Fibroblast of pulmonary artery (primary cell): ENCODE measurements at regions not wholly inside any gene's neighbourhood (a gene's known extent, or its start where the extent isn't known, plus 50 kb on each side); places are given as distances from the start of the nearest gene placed in this dataset.

ENCODE experiments used
- DNase-seq: peaks from one replicate; pipeline ENCODE4 v3.0.0-alpha.2; 2010; ENCODE audit warnings: low read depth
- H3K4me3 ChIP-seq: replicated peaks from 2 replicates; pipeline ENCODE4 v1.5.1; 2011; ENCODE audit warnings: low read depth, mild to moderate bottlenecking, control low read depth, low read length, moderate library complexity
- TF ChIP-seq, protein P1 (sequence below): IDR thresholded peaks from 2 replicates; pipeline ENCODE4 v1.5.1; 2011; ENCODE audit warnings: mild to moderate bottlenecking, control low read depth, low read length, inconsistent platforms; ENCODE audit errors: missing control alignments

DNA sequence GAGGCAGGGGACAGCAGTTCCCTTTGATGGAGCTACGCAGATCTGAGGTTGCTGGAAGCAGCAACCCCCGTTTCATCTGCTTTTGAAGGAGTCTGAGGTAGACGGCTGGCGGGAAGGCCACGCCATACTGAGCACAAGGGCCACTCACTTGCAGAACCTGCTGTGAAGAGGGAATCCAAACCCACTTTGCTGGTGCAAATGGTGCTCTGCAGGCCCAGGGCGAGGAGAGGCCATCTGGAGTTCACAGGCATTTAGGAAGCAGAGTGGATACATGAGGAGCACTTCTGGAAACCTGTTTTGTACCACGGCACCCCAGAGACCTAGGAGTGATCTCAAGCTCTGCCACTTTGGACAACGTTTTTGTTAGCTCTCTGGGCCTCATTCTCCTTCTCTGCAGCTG, 227.8 kb downstream of the UQCRFS1 start:
- TF ChIP-seq, protein P1, sequence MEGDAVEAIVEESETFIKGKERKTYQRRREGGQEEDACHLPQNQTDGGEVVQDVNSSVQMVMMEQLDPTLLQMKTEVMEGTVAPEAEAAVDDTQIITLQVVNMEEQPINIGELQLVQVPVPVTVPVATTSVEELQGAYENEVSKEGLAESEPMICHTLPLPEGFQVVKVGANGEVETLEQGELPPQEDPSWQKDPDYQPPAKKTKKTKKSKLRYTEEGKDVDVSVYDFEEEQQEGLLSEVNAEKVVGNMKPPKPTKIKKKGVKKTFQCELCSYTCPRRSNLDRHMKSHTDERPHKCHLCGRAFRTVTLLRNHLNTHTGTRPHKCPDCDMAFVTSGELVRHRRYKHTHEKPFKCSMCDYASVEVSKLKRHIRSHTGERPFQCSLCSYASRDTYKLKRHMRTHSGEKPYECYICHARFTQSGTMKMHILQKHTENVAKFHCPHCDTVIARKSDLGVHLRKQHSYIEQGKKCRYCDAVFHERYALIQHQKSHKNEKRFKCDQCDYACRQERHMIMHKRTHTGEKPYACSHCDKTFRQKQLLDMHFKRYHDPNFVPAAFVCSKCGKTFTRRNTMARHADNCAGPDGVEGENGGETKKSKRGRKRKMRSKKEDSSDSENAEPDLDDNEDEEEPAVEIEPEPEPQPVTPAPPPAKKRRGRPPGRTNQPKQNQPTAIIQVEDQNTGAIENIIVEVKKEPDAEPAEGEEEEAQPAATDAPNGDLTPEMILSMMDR: no peak
- no peak for DNase-seq

DNA sequence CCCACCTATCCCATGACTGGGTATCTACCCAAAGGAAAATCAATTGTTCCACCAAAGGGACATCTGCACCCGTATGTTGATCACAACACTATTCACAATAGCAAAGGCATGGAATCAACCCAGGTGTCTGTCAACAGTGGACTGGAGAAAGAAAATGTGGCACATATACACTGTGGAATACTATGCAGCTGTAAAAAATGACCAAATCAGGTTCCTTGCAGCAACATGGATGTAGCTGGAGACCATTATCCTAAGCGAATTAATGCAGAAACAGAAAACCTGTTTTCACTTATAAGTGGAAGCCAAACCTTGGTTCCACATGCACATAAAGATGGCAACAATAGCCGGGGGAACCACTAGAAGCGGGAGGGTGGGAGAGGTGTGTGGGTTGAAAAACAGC, 228.6 kb downstream of the UQCRFS1 start:
- DNase-seq: no peak
- TF ChIP-seq, protein P1: no peak
- no peak overlapping the region for H3K4me3 ChIP-seq

More for the DNA sequence above, 227.8 kb downstream of the UQCRFS1 start:
- H3K4me3 ChIP-seq: no peak overlapping the region

DNA sequence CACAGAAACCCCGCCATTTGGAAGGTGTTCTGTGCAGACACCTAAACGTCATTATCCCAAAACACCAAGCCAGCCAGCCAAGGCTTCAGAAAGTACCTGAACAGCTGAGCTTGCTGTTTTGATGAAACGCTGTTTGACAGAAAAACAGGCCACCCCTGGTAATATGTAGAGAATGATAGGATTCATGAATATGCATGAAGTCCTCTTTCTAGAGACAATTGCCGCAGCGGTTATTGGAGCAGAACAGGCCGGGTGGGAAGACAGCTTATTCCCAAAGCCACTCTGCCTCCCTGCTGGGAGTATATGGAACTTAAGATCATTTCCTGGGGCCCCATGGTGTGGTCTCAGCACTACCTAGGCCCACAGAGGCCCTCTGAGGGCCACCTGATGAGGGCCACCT, 229.5 kb downstream of the UQCRFS1 start:
- no peak for DNase-seq
- TF ChIP-seq, protein P1: no peak
- no peak overlapping the region for H3K4me3 ChIP-seq

DNA sequence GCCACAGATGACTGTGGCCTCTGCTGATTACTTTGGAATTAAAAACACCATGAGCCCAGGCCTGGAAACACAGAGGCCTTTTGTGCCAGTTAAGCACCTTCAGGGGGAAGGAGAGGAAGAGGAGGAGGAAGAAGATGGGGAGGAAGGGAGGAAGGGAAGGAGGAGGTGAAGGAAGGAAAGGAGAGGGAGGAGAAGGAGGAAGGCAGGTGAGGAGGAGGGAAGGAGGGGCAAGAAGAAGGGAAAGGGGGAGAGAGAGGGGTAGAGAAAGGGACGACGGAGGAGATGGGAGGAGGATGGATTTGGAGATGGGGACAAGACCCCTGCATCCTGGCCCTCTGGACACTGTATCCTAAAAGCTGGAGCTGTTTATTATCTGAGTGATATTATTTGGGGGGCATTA, 231.0 kb downstream of the UQCRFS1 start:
- TF ChIP-seq, protein P1: no peak
- DNase-seq: no peak
- H3K4me3 ChIP-seq: no peak overlapping the region

DNA sequence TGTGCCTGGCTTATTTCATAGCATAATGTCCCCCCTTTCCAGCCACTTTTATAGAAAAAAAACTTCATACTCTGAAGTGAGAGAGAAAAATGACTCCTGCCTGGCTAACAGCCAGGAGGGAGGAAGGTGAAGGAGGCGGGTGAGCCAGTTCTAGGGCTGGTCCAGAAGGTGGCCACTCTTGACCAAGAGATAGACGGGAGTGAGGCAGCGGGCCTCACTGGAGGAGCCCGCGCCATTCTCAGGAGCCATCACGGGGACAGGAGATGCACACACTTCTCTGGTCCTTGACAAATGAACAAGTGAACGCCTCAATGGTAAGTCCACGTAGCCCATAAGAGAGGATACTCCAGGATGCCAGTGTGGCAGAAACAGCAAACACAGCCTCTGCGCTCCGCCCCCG, 231.4 kb downstream of the UQCRFS1 start:
- no peak for DNase-seq
- TF ChIP-seq, protein P1: no peak

DNA sequence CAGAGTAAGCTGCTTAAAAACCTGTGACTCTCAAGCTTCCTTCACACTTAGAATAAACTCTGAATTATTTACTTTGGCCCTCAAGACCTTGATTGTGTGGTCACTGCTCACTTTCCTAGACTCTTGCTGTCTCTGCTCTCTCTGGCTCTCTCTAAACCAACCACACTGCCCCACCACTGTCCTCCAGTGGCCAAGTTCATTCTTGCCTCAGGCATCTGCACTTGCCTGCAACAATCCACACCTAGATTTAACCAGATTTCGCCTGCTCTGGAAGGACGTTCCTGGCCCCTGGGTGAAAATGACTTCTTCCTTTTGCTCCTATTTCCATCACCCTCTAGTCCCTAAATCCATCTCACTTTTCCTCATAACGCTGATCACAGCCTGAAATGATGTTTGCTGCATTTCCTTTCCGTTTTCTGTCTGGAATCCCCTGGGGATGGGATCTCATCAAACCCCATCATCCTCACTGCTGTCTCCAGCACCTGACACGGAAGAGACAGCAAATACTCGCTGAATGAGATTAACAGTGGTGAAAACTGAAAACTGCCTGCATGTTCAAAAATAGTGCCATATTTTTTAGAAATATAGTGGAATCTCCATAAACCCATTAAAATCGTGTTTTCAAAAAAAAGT, 232.6 kb downstream of the UQCRFS1 start:
- TF ChIP-seq, protein P1: peak; percentile 51
- H3K4me3 ChIP-seq: no peak overlapping the region
- DNase-seq: peak; percentile 42

More for the DNA sequence above, 231.4 kb downstream of the UQCRFS1 start:
- H3K4me3 ChIP-seq: no peak overlapping the region

DNA sequence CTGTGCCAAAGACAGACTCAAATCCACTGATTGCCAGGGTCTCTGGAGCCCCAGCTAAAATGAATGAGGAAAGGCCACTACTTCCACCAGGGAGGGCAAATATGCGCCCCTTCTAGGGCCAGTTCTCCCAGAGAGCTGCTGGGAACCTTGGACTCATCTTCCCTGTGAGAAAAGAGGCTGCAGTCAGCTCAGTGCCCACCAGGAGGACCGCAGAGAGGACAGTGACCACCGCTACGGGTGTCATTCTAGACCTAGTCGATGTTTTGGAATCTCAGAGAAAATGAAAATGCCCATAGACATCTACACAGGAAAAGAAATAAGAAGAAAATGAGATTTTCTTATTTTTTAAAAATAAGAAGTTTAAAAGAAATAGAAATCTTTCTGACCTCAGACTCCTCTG, 235.1 kb downstream of the UQCRFS1 start:
- no peak overlapping the region for H3K4me3 ChIP-seq
- TF ChIP-seq, protein P1: no peak
- DNase-seq: no peak
